Stomach (tissue), 8 donors: ENCODE measurements at regions not wholly inside any gene's neighbourhood (a gene's known extent, or its start where the extent isn't known, plus 50 kb on each side); places are given as distances from the start of the nearest gene placed in this dataset.
"Not testable (repeated sequence)": the region's sequence is repeated elsewhere in the genome, so short reads cannot be mapped to it uniquely, and the experiment has no call there.

Source experiments
- DNase-seq, 2 donors: peaks; one replicate each; pipeline versions ENCODE4 v3.0.0 to v3.0.0-alpha.2; 2013 to 2019
- H3K27ac ChIP-seq, 5 donors: fragments of 200-600 bp in 4 of 5; sonication (generic) in 4 of 5; one replicate each; pipeline ENCODE4 v1.5.1; 2013 to 2019; ENCODE audit warnings: mild to moderate bottlenecking in 1 of 5, moderate library complexity in 1 of 5
- H3K27me3 ChIP-seq, 3 donors: fragments of 200-600 bp; sonication (generic); one replicate each; pipeline ENCODE4 v1.5.1; 2017 to 2019; ENCODE audit warnings: mixed run types in 1 of 3
- H3K36me3 ChIP-seq, 4 donors: fragments of 200-600 bp; sonication (generic); 1 replicate in 3 of 4; 2 replicates in 1 of 4; pipeline ENCODE4 v1.5.1; 2016 to 2019
- H3K4me1 ChIP-seq, 4 donors: fragments of 200-600 bp; sonication (generic); one replicate each; pipeline ENCODE4 v1.5.1; 2016 to 2019
- H3K4me3 ChIP-seq, 4 donors: fragments of 200-600 bp; sonication (generic) in 3 of 4; one replicate each; pipeline ENCODE4 v1.5.1; 2016 to 2019; ENCODE audit warnings: mild to moderate bottlenecking in 1 of 4
- H3K9me3 ChIP-seq, 4 donors: fragments of 200-600 bp; sonication (generic); one replicate each; pipeline ENCODE4 v1.5.1; 2016 to 2019
- CTCF ChIP-seq, 7 experiments: fragments of 450-650 bp in 4 of 7; fragments of 200-600 bp in 3 of 7; sonication (generic) in 3 of 7; IDR thresholded peaks; one replicate each; pipeline ENCODE4 v1.5.1; 2016 to 2019; ENCODE audit warnings: antibody characterized with exemption in 7 of 7, control low read depth in 2 of 7, mild to moderate bottlenecking in 1 of 7
- EP300 ChIP-seq: sonication (generic); formaldehyde crosslinking; IDR thresholded peaks from one replicate; pipeline ENCODE4 v1.6.1; 2017; ENCODE audit warnings: antibody characterized with exemption
- POLR2A ChIP-seq, 4 donors: fragments of 450-650 bp; IDR thresholded peaks; one replicate each; pipeline ENCODE4 v1.6.1; 2016; ENCODE audit warnings: antibody characterized with exemption in 4 of 4, control low read depth in 2 of 4, mild to moderate bottlenecking in 1 of 4, moderate library complexity in 1 of 4
- POLR2AphosphoS5 ChIP-seq, 3 donors: sonication (generic); formaldehyde crosslinking; IDR thresholded peaks; one replicate each; pipeline ENCODE4 v1.6.1; 2016; ENCODE audit warnings: antibody characterized with exemption in 3 of 3
- WGBS, 5 donors: extraction: QIAGEN DNeasy Blood & Tissue Kit in 3 of 5; methylation state at CpG; one replicate each; pipeline versions ENCODE4 v1.1.5 to v1.1.7; 2013 to 2018; 5-methylcytosine and 5-hydroxymethylcytosine counted together
- intact Hi-C: fragments of 100-400 bp; cut with DNase I; formaldehyde crosslinking; loops from one replicate; pipeline ENCODE4 v1.15.1; 2023; ENCODE audit warnings: low total_unique reads
- donor health status: healthy with polysubstance abuse.
- donor health status: Bipolar disorder and iron deficiency.
- donor health status: healthy.

GRCh38 chr14:38001501-38001900 is 206.2 kb upstream of the SSTR1 start:
- 71 to 92% (median 76%) methylated on average over 1 of the region's 1 CpG for WGBS, 5 donors
- Histone ChIP-seq H3K4me3 (no peak overlapping the region), H3K36me3 (no peaks in the 10 kb centered on the region), H3K27me3 (no peaks in the 10 kb centered on the region), H3K4me1 (no peaks in the 10 kb centered on the region), H3K27ac (no peak overlapping the region), H3K9me3 (no peaks in the 10 kb centered on the region)
- intact Hi-C loops, result no loop called here
- TF ChIP-seq EP300 (no peak), CTCF (IDR thresholded peaks at IDR 0.05) (no peak), POLR2A (IDR thresholded peaks at IDR 0.05) (no peak), POLR2AphosphoS5 (IDR thresholded peaks at IDR 0.05) (no peak)
- no peak for DNase-seq

- Histone ChIP-seq H3K9me3 (no peaks in the 10 kb centered on the region), H3K4me3 (no peak overlapping the region), H3K4me1 (no peaks in the 10 kb centered on the region), H3K27me3 (no peaks in the 10 kb centered on the region), H3K36me3 (no peaks in the 10 kb centered on the region), H3K27ac (no peak overlapping the region)
- TF ChIP-seq POLR2AphosphoS5 (IDR thresholded peaks at IDR 0.05), result no peak
- TF ChIP-seq EP300, result no peak
- TF ChIP-seq CTCF (IDR thresholded peaks at IDR 0.05), result no peak
- no peak for TF ChIP-seq POLR2A (IDR thresholded peaks at IDR 0.05)
- intact Hi-C loops, result no loop called here
- no peak for DNase-seq
- 74 to 80% (median 77%) methylated on average over 7 of the region's 7 CpGs for WGBS, 5 donors
Observed at GRCh38 chr14:38003746-38004609, 203.7 kb upstream of the SSTR1 start.

GRCh38 chr14:38004610-38004879 is 203.2 kb upstream of the SSTR1 start:
- Histone ChIP-seq H3K9me3 (no peaks in the 10 kb centered on the region), H3K4me3 (no peak overlapping the region), H3K27ac (no peak overlapping the region), H3K4me1 (no peaks in the 10 kb centered on the region), H3K27me3 (no peaks in the 10 kb centered on the region), H3K36me3 (no peaks in the 10 kb centered on the region)
- no peak for TF ChIP-seq EP300
- no peak for TF ChIP-seq CTCF (IDR thresholded peaks at IDR 0.05)
- no peak for TF ChIP-seq POLR2AphosphoS5 (IDR thresholded peaks at IDR 0.05)
- TF ChIP-seq POLR2A (IDR thresholded peaks at IDR 0.05), result no peak
- intact Hi-C loops, result no loop called here
- DNase-seq, result no peak

- WGBS, 5 donors, result 23 to 43% (median 36%) methylated on average over 2 of the region's 2 CpGs
Observed at GRCh38 chr14:38011156-38011555, 196.5 kb upstream of the SSTR1 start.

GRCh38 chr14:38012056-38012455 is 195.6 kb upstream of the SSTR1 start:
- no peaks in the 10 kb centered on the region for H3K27me3 ChIP-seq

More at GRCh38 chr14:38011156-38011555, 196.5 kb upstream of the SSTR1 start:
- H3K27me3 ChIP-seq, H3K4me3 ChIP-seq, H3K27ac ChIP-seq, DNase-seq, H3K4me1 ChIP-seq, H3K36me3 ChIP-seq, intact Hi-C loops: not testable (repeated sequence)
- peaks cover 12 to 30% (median 23%) of the 10 kb centered on the region in 4 donors for H3K9me3 ChIP-seq

More at GRCh38 chr14:38012056-38012455, 195.6 kb upstream of the SSTR1 start:
- H3K27ac ChIP-seq, result no peak overlapping the region
- no peak overlapping the region for H3K4me3 ChIP-seq
- H3K36me3 ChIP-seq, result no peaks in the 10 kb centered on the region
- H3K9me3 ChIP-seq, result peaks cover 12 to 30% (median 23%) of the 10 kb centered on the region in 4 donors
- TF ChIP-seq CTCF (IDR thresholded peaks at IDR 0.05) (no peak), POLR2AphosphoS5 (IDR thresholded peaks at IDR 0.05) (no peak), EP300 (no peak), POLR2A (IDR thresholded peaks at IDR 0.05) (no peak)
- no peaks in the 10 kb centered on the region for H3K4me1 ChIP-seq
- no peak for DNase-seq
- intact Hi-C loops, result no loop called here
